ENCODE measurements at regions not wholly inside any gene's neighbourhood (a gene's known extent, or its start where the extent isn't known, plus 50 kb on each side); places are given as distances from the start of the nearest gene placed in this dataset.

- H3K27me3 Mint-ChIP-seq (ENCODE audit: insufficient read depth, unreplicated experiment), result no peaks in the 10 kb centered on the region
- peaks cover 7% of the 10 kb centered on the region for H3K9me3 Mint-ChIP-seq (ENCODE audit: unreplicated experiment)
- H3K4me1 Mint-ChIP-seq (ENCODE audit: insufficient read depth, unreplicated experiment), result no peaks in the 10 kb centered on the region
- ChIA-PET CTCF (interaction anchor here (1.0 kb wide), 1 partner anchor 10 kb away, joined by 3 read pairs; no protein-coding TSS in a partner anchor), POLR2A (interaction anchor here (0.6 to 0.7 kb wide), 2 partner anchors 485 to 718 kb away, joined by 3 read pairs; no protein-coding TSS in a partner anchor)
- intact Hi-C loops (cut with micrococcal nuclease), result no loop called here
- no peak for TF ChIP-seq CTCF (IDR thresholded peaks at IDR 0.05; ENCODE audit: unreplicated experiment)
- DNase-seq (ENCODE audit: unreplicated experiment), result no peak
- no peak overlapping the region for H3K4me3 Mint-ChIP-seq (ENCODE audit: unreplicated experiment)
- H3K36me3 Mint-ChIP-seq (ENCODE audit: insufficient read depth, unreplicated experiment), result no peaks in the 10 kb centered on the region
- H3K27ac Mint-ChIP-seq (ENCODE audit: low read depth, unreplicated experiment), result no peak overlapping the region
- BruUV-seq (replicated peaks), result no TSS peak
These were observed 440.0 kb downstream of the RFC3 start for GRCh38 chr13:34257966-34258365.

DNA sequence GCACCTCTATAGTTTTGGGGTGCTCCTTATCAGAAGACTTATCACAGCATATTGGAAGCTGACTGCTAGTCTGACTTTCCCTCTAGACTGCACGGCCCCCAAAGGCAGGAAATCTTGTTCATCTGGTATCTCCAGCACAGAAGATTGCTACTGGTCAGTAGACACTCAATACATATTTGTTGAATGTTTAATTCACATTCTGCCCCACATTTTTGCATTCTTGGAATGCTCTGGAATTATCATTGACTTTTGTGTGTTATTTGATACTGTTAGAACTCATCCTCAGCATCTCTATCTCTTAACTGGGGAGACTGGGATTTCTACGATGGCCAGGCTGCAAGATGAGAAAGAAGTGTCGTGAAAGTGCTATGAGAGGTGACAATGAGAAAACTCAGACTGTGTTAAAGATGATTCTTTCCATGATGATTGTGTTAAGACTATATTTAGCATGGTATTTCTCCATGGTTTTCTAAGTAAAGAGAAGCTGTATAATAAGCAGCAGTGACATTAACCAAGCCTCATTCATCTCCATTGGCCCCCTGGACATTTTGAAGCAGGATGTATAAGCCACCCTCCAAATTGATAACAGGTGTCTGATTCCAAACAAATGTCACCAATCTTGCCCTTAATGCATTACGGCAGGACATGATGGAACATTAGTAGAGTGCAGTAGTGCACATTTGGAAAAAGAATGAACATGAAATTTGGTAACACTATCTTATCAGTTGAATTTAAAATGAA lies 440.9 kb downstream of the RFC3 start:
- intact Hi-C loops (cut with micrococcal nuclease), result no loop called here
- Mint-ChIP-seq H3K27ac (ENCODE audit: low read depth, unreplicated experiment) (no peak overlapping the region), H3K4me1 (ENCODE audit: insufficient read depth, unreplicated experiment) (no peaks in the 10 kb centered on the region), H3K9me3 (ENCODE audit: unreplicated experiment) (peaks cover 7% of the 10 kb centered on the region), H3K27me3 (ENCODE audit: insufficient read depth, unreplicated experiment) (no peaks in the 10 kb centered on the region), H3K36me3 (ENCODE audit: insufficient read depth, unreplicated experiment) (no peaks in the 10 kb centered on the region), H3K4me3 (ENCODE audit: unreplicated experiment) (no peak overlapping the region)
- ChIA-PET POLR2A (interaction anchor here (1.4 kb wide), 1 partner anchor 19 kb away, joined by 4 read pairs; no protein-coding TSS in a partner anchor), CTCF (no interaction called here)
- DNase-seq (ENCODE audit: unreplicated experiment), result no peak
- TF ChIP-seq CTCF (IDR thresholded peaks at IDR 0.05; ENCODE audit: unreplicated experiment), result no peak
- BruUV-seq (replicated peaks), result no TSS peak

DNA sequence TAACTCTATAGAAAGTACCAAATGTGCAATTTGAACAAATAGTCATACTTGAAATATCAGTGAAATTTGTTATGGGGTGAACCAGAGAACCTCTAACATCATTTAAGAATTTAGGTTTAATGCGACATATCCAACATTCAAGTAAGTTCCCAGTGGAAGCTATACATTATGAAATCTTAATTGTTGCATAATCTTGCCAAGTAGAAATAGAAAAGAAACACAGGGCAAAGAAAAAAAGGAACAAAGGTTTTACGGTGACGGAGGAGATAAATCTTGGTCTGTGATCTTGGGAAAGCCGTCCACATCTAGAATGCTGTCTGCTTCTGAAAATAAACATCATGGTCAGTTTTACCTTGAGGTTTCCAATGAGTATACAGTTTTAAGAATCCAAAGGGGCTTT lies 445.7 kb downstream of the RFC3 start:
- no peak for TF ChIP-seq CTCF (IDR thresholded peaks at IDR 0.05; ENCODE audit: unreplicated experiment)
- no peaks in the 10 kb centered on the region for H3K9me3 Mint-ChIP-seq (ENCODE audit: unreplicated experiment)
- no peak for DNase-seq (ENCODE audit: unreplicated experiment)
- no peak overlapping the region for H3K27ac Mint-ChIP-seq (ENCODE audit: low read depth, unreplicated experiment)
- H3K27me3 Mint-ChIP-seq (ENCODE audit: insufficient read depth, unreplicated experiment), result no peaks in the 10 kb centered on the region
- no TSS peak for BruUV-seq (replicated peaks)
- no peaks in the 10 kb centered on the region for H3K4me1 Mint-ChIP-seq (ENCODE audit: insufficient read depth, unreplicated experiment)
- ChIA-PET POLR2A (interaction anchor here (0.6 kb wide), 1 partner anchor 74 kb away, joined by 3 read pairs; no protein-coding TSS in a partner anchor), CTCF (no interaction called here)
- intact Hi-C loops (cut with micrococcal nuclease), result no loop called here
- H3K4me3 Mint-ChIP-seq (ENCODE audit: unreplicated experiment), result no peak overlapping the region
- no peaks in the 10 kb centered on the region for H3K36me3 Mint-ChIP-seq (ENCODE audit: insufficient read depth, unreplicated experiment)

DNA sequence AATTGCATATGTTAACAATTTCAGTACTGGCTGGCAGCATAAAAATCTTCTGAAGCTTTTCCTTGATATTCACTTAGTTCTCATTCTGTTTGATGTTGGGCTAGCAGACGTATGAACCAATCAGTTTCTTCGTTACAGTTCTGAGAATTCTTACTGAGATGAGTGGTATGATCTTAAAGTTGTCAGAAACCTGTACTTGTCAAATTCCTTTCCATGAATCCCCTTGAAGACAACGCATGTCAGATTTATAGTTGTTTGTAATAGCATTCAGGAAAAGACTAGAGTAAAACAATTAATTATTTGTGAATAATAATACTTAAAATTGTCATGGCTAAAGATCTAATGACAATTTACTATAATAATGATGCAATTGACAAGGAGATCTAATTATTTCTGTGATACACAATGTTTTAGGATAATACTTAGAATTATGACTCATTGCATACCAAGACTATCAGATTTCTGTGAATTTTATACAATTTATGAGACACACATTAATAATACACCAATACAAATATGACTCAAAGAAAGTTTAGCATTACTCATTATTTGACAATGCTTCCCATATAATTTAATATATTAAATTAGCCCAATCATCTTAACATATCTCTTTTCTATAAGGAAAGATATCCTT lies 447.2 kb downstream of the RFC3 start:
- H3K27me3 Mint-ChIP-seq (ENCODE audit: insufficient read depth, unreplicated experiment), result no peaks in the 10 kb centered on the region
- H3K4me3 Mint-ChIP-seq (ENCODE audit: unreplicated experiment), result no peak overlapping the region
- H3K9me3 Mint-ChIP-seq (ENCODE audit: unreplicated experiment), result no peaks in the 10 kb centered on the region
- no peaks in the 10 kb centered on the region for H3K36me3 Mint-ChIP-seq (ENCODE audit: insufficient read depth, unreplicated experiment)
- ChIA-PET CTCF (interaction anchor here (0.7 kb wide), 1 partner anchor 288 kb away, joined by 3 read pairs; no protein-coding TSS in a partner anchor), POLR2A (no interaction called here)
- TF ChIP-seq CTCF (IDR thresholded peaks at IDR 0.05; ENCODE audit: unreplicated experiment), result no peak
- no peak for DNase-seq (ENCODE audit: unreplicated experiment)
- no TSS peak for BruUV-seq (replicated peaks)
- no peaks in the 10 kb centered on the region for H3K4me1 Mint-ChIP-seq (ENCODE audit: insufficient read depth, unreplicated experiment)
- H3K27ac Mint-ChIP-seq (ENCODE audit: low read depth, unreplicated experiment), result no peak overlapping the region
- intact Hi-C loops (cut with micrococcal nuclease), result no loop called here

Data from MCF 10A (cell line).